ACC112 (cell line): ENCODE measurements at regions not wholly inside any gene's neighbourhood (a gene's known extent, or its start where the extent isn't known, plus 50 kb on each side); places are given as distances from the start of the nearest gene placed in this dataset.

Experiments
- H2AFZ ChIP-seq: fragments of 200-600 bp; sonication (generic); one replicate; pipeline ENCODE4 v1.6.0; 2017; ENCODE audit warnings: antibody characterized with exemption, low read length; ENCODE audit not compliant: unreplicated experiment
- H3K27ac ChIP-seq: fragments of 200-600 bp; sonication (generic); 2 replicates; pipeline ENCODE4 v1.5.1; 2014; ENCODE audit warnings: low read depth, mild to moderate bottlenecking, antibody characterized with exemption, low read length, moderate library complexity
- H3K27me3 ChIP-seq: fragments of 200-600 bp; sonication (generic); 2 replicates; pipeline ENCODE4 v1.6.1; 2014; ENCODE audit warnings: mild to moderate bottlenecking, antibody characterized with exemption, low read length, moderate library complexity, mixed read lengths; ENCODE audit not compliant: insufficient read depth
- H3K36me3 ChIP-seq: fragments of 200-600 bp; sonication (generic); 2 replicates; pipeline ENCODE4 v1.6.1; 2016; ENCODE audit warnings: mild to moderate bottlenecking, antibody characterized with exemption, low read length, moderate library complexity, mixed read lengths; ENCODE audit not compliant: insufficient read depth
- H3K4me1 ChIP-seq: fragments of 200-600 bp; sonication (generic); one replicate; pipeline ENCODE4 v1.6.1; 2016; ENCODE audit warnings: low read length, mixed read lengths; ENCODE audit not compliant: insufficient read depth, unreplicated experiment, control insufficient read depth
- H3K4me3 ChIP-seq: fragments of 200-600 bp; sonication (generic); 2 replicates; pipeline ENCODE4 v1.5.1; 2014; ENCODE audit warnings: mild to moderate bottlenecking, low read depth, low read length
- H3K79me2 ChIP-seq: fragments of 200-600 bp; sonication (generic); one replicate; pipeline ENCODE4 v1.6.0; 2016; ENCODE audit warnings: low read length; ENCODE audit not compliant: control insufficient read depth, unreplicated experiment, insufficient read depth

DNA sequence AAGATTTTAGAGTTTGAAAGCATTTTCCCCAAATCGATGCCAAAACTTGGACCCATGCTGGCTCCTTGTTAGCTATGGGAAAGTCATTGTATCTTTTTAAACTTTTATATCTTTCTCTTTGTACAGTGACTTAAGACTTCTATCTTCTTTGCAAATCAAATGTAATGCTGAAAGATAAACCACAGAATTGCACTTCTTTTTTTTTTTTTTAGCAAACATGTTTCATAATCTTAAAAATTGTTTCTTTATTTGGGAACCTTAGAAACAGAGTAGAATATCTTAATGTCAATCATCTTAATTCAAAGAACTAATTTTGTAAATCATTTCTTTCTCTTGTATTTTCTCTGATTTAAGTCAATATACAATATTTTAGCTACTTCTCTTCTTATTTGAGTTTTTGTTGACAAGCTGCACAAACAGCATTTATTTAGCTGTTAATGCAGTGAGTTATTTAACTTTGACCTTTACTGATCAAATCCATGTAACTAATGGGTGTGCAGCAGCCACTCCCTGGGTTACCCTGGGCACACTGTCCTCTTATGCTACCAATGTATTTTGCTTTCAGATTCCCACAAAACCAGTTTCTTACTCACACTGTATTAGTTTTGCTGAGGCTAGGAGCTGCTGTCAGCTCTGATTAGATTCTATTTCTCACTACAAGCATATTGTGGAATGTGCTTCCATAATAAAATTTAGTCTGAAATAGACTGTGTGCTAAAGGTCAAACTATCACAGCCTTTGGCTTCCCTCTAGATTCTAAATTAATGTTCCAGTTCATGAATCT, 279.6 kb downstream of the ADGB start:
- Histone ChIP-seq H2AFZ (no peak overlapping the region), H3K27ac (no peak overlapping the region), H3K79me2 (no peaks in the 10 kb centered on the region), H3K4me1 (no peaks in the 10 kb centered on the region), H3K27me3 (no peaks in the 10 kb centered on the region), H3K36me3 (no peaks in the 10 kb centered on the region), H3K4me3 (no peak overlapping the region)

DNA sequence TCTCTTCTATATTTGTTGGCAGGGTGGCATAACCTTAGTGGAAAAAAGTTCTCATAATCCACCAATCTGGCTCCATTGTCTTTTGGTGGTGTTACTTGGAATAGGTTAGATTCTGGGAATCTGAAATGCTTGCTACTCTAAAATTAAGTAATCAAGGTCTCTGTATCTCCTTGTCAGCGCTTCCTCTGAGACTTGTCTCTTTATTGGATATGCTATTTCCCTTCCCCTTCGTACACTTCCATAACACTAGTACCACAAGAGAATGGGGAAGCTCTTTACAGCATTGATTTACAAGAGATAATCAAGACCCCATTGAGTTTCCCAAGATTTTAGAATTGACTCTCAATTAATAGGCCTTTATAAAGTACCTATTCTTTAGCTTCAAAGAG, 280.2 kb downstream of the ADGB start:
- no peak overlapping the region for H3K4me3 ChIP-seq
- no peaks in the 10 kb centered on the region for H3K79me2 ChIP-seq
- no peak overlapping the region for H2AFZ ChIP-seq
- no peaks in the 10 kb centered on the region for H3K36me3 ChIP-seq
- no peaks in the 10 kb centered on the region for H3K27me3 ChIP-seq
- no peak overlapping the region for H3K27ac ChIP-seq
- H3K4me1 ChIP-seq = no peaks in the 10 kb centered on the region

DNA sequence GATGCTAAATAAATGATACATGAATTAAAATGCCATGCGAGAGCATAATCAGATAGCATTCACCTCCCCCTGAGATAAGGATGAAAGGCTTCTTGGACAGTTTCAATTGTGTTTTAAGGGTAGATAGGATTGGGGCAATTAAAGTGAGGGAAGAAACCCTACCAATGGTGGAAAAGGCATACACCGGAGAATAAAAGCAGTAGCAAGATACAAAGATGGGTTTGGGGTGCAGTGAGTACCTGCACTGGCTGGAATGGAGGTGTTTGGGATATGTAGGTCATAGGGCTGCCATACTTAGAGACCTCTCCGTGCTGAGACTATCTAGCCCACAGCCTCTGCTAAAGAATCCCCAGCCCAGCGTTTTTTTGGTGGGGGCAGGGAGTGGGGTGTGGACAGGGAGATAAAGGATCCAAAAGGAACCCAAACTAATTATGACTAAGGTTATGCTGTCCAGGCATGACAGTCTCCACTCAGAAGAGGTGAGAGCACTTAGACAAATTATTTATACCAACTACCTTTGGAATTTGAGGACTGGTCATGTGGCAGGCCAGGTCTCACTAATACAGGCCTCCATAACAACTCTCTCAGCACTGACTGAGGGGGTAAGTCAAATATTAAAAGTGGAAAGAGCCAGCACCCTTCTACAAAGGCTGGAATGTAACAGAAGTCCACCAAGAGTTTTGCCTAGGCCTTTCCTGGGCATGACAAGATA, 280.8 kb downstream of the ADGB start:
- no peak overlapping the region for H3K27ac ChIP-seq
- no peak overlapping the region for H2AFZ ChIP-seq
- no peaks in the 10 kb centered on the region for H3K36me3 ChIP-seq
- H3K4me3 ChIP-seq = no peak overlapping the region
- H3K79me2 ChIP-seq = no peaks in the 10 kb centered on the region
- no peaks in the 10 kb centered on the region for H3K27me3 ChIP-seq
- H3K4me1 ChIP-seq = no peaks in the 10 kb centered on the region

DNA sequence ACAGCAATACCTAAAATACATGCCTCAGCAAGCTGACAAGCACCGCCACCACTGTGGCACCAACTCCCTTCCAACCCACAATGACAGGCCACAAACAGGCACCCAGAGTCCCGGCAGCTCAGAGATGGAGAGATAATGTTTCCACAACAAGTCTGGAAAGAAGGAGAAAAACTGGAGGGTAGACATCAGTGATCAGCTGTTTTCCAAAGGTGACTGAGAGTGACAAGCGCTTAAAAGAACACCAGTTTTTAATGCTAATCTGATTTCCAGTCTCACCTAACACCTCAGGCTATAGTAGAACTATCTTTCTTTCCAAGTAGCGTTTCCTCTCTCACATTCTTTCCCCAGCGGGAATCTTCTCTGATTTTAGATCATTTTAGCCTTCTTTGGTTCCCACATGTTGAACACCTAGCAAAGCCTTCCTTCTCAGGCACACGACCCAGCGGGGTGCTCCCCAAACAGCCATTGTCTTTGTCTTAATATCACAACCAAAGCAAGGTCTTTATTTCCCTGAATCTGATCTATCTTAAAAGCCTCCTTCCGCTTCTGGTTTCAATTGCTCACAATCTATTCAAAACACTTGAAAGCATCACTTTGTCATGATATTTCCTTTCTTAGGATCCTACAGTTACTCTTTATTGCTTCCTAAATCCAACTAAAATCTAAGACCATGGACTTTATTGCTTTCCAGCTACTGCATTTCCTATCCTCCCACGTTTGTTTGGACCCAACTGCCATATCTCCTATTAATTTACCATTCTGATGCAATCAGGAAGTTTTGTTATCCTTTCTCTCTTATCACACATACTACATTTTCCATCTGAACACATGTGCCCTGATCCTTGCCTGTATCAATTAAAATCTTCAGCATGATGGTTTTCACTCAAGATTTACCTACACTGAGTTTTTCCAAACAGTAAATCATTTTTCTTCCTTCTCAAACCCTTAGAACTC, 282.7 kb downstream of the ADGB start:
- Histone ChIP-seq H3K79me2 (no peaks in the 10 kb centered on the region), H3K4me1 (no peaks in the 10 kb centered on the region)

DNA sequence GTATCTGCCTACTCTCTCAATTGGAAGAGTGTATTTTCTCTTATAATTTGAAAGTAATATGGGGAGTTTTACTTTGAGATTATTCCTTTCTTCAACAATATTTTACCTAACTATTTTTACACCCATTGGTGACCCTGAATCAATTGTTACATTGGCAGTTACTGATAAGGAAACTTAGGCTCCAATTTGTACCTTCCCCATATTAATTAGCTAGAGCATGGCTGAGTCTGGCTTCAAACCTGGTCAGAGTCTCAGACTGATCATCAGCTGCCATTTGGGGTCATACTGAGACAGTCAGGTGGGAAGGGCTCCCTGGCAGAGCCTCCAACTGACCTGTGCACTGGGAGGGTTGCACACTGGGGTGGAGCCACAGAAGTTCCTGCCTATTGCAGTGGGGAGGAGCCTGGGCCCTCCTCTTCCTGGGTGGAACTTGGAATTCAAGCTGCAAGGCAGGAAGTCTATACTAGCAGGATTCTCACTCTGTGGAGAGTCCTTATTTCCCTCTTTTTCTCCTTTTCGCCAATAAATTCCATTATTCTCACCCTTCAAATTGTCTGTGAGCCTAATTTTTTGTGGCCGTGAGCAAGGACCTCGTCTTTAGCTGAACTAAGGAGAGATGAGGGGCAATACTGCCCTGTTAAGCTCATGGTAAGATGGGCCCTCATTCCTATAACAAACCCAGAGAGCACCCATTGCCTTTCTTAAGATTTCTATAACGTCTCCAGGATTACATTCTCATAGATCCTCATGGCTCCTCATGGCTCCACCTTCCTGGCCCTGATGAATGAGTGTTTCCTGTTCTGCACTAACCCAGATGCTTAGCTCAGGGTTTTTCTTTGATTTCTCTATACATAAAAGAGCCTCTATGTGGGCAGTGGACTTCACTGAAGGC, 285.1 kb downstream of the ADGB start:
- Histone ChIP-seq H3K4me3 (no peak overlapping the region), H3K27ac (no peak overlapping the region), H3K36me3 (no peaks in the 10 kb centered on the region), H3K4me1 (no peaks in the 10 kb centered on the region), H3K79me2 (no peaks in the 10 kb centered on the region), H2AFZ (no peak overlapping the region), H3K27me3 (no peaks in the 10 kb centered on the region)

More for the DNA sequence above, 282.7 kb downstream of the ADGB start:
- H3K4me3 ChIP-seq = no peak overlapping the region
- no peak overlapping the region for H3K27ac ChIP-seq
- H3K36me3 ChIP-seq = no peaks in the 10 kb centered on the region
- no peaks in the 10 kb centered on the region for H3K27me3 ChIP-seq
- no peak overlapping the region for H2AFZ ChIP-seq

DNA sequence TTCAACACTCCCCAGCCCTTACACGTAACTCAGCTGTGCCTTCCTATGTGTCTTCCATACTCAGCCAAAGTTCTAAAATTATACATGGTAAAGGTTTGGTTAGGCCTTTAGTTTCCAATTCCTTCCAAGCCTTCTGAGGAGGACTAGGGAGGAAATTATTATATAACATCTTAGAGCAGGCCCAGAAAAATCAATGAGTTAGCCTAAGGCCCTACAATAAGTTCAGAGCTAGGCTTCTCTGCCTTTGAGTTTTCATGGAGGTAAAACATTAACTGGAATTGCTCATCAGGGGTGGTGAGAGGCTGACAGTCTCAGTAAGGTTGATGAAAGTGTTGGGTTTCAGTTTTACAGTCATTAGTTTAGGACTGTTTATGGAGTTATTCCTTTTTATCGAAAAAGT, 286.0 kb downstream of the ADGB start:
- H2AFZ ChIP-seq = no peak overlapping the region

DNA sequence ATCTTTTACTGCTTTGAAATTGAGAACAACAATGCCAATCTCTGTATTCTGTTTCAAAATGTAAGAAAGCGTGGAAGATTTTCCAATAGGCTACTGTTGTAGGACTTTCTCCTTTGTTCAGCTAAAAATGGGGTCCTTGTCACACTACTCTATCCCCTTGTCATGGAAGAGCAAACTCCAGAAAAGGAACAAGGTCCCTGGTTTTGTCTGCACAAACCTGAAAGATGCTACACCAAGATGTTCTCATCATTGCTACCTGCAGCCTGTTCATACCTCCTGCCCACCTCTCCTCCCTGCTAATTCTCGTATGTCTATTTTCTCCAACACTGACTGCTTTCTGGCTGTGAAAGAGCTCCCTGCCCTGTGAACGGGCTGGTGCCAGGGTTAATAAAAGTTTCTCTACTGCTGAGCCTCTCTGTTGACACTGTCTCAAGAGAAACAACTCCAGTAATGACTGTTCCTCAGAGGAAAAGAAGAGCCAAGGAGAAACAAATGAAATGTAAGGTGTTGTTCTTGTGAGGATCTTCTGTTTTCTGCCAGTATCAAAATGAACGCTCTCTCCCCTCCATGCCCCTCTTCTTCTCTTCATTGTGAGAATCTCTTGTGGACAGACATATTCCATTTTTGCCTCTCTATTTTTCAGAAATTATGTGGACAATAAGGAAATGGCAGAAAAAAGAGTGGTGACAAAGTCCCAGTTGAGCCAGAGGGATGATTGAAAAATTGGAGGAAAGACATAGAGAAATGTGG, 287.1 kb downstream of the ADGB start:
- Histone ChIP-seq H2AFZ (no peak overlapping the region), H3K4me1 (no peaks in the 10 kb centered on the region), H3K79me2 (no peaks in the 10 kb centered on the region), H3K27me3 (no peaks in the 10 kb centered on the region), H3K36me3 (no peaks in the 10 kb centered on the region), H3K27ac (no peak overlapping the region), H3K4me3 (no peak overlapping the region)

More for the DNA sequence above, 286.0 kb downstream of the ADGB start:
- Histone ChIP-seq H3K4me3 (no peak overlapping the region), H3K4me1 (no peaks in the 10 kb centered on the region), H3K27ac (no peak overlapping the region), H3K27me3 (no peaks in the 10 kb centered on the region), H3K36me3 (no peaks in the 10 kb centered on the region), H3K79me2 (no peaks in the 10 kb centered on the region)

DNA sequence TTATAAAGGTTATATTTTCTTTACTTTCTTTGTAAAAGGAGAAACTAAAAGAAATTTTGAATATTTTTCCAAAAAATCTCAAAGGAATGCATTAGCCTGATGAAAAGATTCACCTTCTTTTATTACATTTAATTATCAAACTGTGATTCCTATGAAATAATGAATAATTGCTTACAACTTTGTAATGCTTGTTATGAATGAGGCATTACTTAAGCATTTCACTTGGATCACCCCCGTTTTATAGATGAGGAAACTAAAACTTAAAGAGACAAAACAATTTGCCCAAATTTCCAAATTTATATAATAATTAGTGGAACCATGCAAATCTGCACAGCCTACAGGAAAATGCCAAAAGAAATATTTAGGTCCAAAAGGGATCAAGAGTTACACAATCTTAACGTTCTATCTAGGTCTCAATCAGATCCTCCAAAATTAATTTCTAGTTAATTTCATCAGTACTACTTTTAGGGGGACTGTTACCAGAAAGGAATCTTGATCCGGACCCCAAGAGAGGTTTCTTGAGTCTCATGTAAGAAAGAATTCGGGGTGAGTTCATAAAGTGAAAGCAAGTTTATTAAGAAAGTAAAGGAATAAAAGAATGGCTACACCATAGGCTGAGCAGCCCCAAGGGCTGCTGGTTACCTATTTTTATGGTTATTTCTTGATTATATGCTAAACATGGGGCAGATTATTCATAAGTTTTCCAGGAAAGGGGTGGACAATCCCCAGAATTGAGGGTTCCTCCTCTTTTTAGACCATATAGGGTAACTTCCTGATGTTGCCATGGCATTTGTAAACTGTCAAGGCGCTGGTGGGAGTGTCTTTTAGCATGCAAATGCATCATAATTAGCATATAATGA, 288.0 kb downstream of the ADGB start:
- Histone ChIP-seq H3K27me3 (no peaks in the 10 kb centered on the region), H3K4me1 (peaks cover 5% of the 10 kb centered on the region), H3K4me3 (no peak overlapping the region), H3K36me3 (no peaks in the 10 kb centered on the region), H2AFZ (no peak overlapping the region), H3K27ac (no peak overlapping the region), H3K79me2 (no peaks in the 10 kb centered on the region)
